ENCODE measurements at regions not wholly inside any gene's neighbourhood (a gene's known extent, or its start where the extent isn't known, plus 50 kb on each side); places are given as distances from the start of the nearest gene placed in this dataset.

- TF ChIP-seq CTCF (IDR thresholded peaks at IDR 0.05; ENCODE audit: low read depth, low read length) (no peak), MYC (IDR thresholded peaks at IDR 0.05; ENCODE audit: low read depth, low read length) (no peak), POLR2A (IDR thresholded peaks at IDR 0.05; ENCODE audit: extremely low read depth, insufficient read length) (no peak), MAX (IDR thresholded peaks at IDR 0.05; ENCODE audit: low read depth, low read length) (no peak)
Observed at GRCh38 chr5:57102905-57103255, 71.0 kb upstream of the GPBP1 start.
